Muscle of leg (tissue), 3 donors: ENCODE measurements at regions not wholly inside any gene's neighbourhood (a gene's known extent, or its start where the extent isn't known, plus 50 kb on each side); places are given as distances from the start of the nearest gene placed in this dataset.

Source experiments
- DNase-seq: peaks from one replicate; pipeline ENCODE4 v3.0.0; 2013
- H3K27ac ChIP-seq: one replicate; pipeline ENCODE4 v1.5.1; 2013; ENCODE audit warnings: mild to moderate bottlenecking, low read length, control low read depth
- H3K27me3 ChIP-seq: one replicate; pipeline ENCODE4 v1.6.1; 2013; ENCODE audit warnings: low read length; ENCODE audit not compliant: control insufficient read depth, insufficient read depth
- H3K36me3 ChIP-seq: one replicate; pipeline ENCODE4 v1.6.1; 2013; ENCODE audit warnings: low read length; ENCODE audit not compliant: control insufficient read depth, insufficient read depth
- H3K4me1 ChIP-seq: one replicate; pipeline ENCODE4 v1.6.1; 2013; ENCODE audit warnings: low read length; ENCODE audit not compliant: control insufficient read depth, insufficient read depth
- H3K4me3 ChIP-seq: one replicate; pipeline ENCODE4 v1.5.1; 2013; ENCODE audit warnings: low read length, control low read depth
- H3K9me3 ChIP-seq: replicated peaks from 2 replicates; pipeline ENCODE4 v1.6.1; 2013; ENCODE audit warnings: low read depth, low read length; ENCODE audit not compliant: control insufficient read depth
- WGBS: methylation state at CpG from one replicate; pipeline ENCODE4 v1.1.5; 2013; ENCODE audit warnings: missing lambda C conversion rate; ENCODE audit not compliant: insufficient coverage; 5-methylcytosine and 5-hydroxymethylcytosine counted together

DNA sequence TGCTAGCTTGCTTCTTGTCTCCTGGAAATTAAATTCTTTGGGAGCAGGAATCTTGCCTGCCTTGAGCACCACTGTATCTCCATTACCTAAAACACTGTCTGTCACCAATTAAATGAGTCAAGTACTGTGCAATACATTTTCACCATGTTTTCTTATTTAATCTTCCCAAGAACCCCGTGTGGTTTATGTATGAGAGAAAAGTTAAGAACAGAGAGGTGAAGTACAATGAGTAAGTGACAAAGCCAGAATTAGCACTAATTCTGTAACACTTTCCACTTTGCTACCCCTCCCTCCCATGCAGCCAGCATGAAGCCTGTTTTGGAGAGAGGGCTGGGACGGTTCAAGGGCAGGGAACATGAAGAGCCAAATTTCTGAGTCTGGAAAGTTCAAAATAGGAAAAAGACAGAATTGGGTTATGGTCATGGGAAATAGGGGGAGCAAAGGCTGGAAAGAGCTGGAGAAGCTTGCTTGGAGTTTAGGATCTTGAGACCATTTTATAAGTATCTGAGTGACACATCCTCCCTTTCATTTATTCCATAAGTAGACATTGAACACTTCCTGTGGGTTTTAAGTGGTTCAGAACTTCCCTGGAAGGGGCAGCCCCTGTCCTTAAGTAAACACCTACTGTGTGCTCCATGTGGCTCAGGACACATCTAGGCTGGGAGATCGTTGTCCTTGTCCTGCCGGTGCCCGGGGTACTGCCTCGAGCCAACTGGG, 60.5 kb upstream of the CHST1 start:
- Histone ChIP-seq H3K9me3 (no peaks in the 10 kb centered on the region), H3K4me3 (no peak overlapping the region), H3K27me3 (no peaks in the 10 kb centered on the region), H3K4me1 (no peaks in the 10 kb centered on the region), H3K27ac (no peak overlapping the region), H3K36me3 (no peaks in the 10 kb centered on the region)
- 61% methylated on average over 4 of the region's 6 CpGs for WGBS
- no peak for DNase-seq

DNA sequence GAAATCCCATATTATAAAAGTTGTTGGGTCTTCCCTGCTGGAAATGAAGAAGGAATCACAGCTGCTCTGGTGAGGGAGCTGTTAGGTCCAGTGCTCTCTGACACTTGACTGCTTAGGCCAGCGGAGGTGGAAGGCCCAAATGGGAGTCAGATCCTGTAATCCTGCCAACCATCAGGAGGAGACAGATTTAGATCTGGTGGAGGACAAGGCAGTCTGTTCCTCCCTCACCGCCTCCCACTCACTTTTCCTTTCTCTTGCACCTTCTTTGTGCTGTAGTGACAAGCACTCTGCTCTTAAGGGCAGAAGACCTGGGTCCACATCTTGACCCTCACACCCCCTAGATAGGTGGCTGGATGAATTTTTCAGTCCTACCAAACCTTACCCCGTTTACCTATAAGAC, 59.7 kb upstream of the CHST1 start:
- Histone ChIP-seq H3K4me1 (no peaks in the 10 kb centered on the region), H3K36me3 (no peaks in the 10 kb centered on the region), H3K27ac (no peak overlapping the region), H3K27me3 (no peaks in the 10 kb centered on the region), H3K9me3 (no peaks in the 10 kb centered on the region), H3K4me3 (no peak overlapping the region)
- DNase-seq, result no peak
- 57% methylated on average over 1 of the region's 3 CpGs for WGBS

GRCh38 chr11:45724153-45724552, 58.7 kb upstream of the CHST1 start:
- Histone ChIP-seq H3K36me3 (no peaks in the 10 kb centered on the region), H3K27me3 (no peaks in the 10 kb centered on the region), H3K27ac (no peak overlapping the region), H3K4me3 (no peak overlapping the region), H3K4me1 (no peaks in the 10 kb centered on the region), H3K9me3 (no peaks in the 10 kb centered on the region)
- DNase-seq, result no peak
- 29% methylated on average over 3 of the region's 3 CpGs for WGBS

GRCh38 chr11:45723397-45723796, 58.0 kb upstream of the CHST1 start:
- Histone ChIP-seq H3K4me1 (no peaks in the 10 kb centered on the region), H3K36me3 (no peaks in the 10 kb centered on the region), H3K27me3 (peaks cover under 1% of the 10 kb centered on the region), H3K27ac (no peak overlapping the region), H3K4me3 (no peak overlapping the region), H3K9me3 (no peaks in the 10 kb centered on the region)
- 53% methylated on average over 5 of the region's 7 CpGs for WGBS
- no peak for DNase-seq

- no peak overlapping the region for H3K4me3 ChIP-seq
- H3K27ac ChIP-seq, result no peak overlapping the region
- no peaks in the 10 kb centered on the region for H3K9me3 ChIP-seq
- no peak for DNase-seq
- peaks cover 8% of the 10 kb centered on the region for H3K27me3 ChIP-seq
- no peaks in the 10 kb centered on the region for H3K36me3 ChIP-seq
- H3K4me1 ChIP-seq, result no peaks in the 10 kb centered on the region
- WGBS, result 87% methylated on average over 4 of the region's 13 CpGs
Observed at GRCh38 chr11:45722144-45722543, 56.7 kb upstream of the CHST1 start.

DNA sequence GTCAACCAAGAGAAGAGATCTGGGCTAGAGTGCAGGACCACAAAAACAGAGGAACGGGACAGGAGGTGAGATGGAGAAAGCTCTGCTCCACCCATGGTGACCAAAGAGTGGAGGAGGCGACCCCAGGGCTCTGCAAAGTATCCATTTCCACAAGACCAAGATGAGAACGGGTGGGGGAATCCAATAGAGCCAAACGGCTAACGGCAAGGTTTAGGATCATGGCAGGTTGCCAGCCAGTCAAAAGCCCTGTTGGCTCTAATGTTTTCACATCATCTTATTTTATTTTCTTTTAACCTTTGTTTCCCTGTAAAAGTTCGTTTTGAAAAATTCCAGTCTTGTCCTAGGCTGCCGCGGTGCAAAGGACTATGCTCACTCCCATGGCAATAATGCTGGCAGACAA, 52.1 kb upstream of the CHST1 start:
- WGBS, result no CpG with 5 or more reads among the region's 8 CpGs
- DNase-seq, result no peak
- Histone ChIP-seq H3K4me3 (no peak overlapping the region), H3K27me3 (peaks cover 8% of the 10 kb centered on the region), H3K36me3 (no peaks in the 10 kb centered on the region), H3K27ac (no peak overlapping the region), H3K9me3 (no peaks in the 10 kb centered on the region), H3K4me1 (no peaks in the 10 kb centered on the region)

GRCh38 chr11:45715418-45715817, 50.0 kb upstream of the CHST1 start:
- no CpG with 5 or more reads among the region's 2 CpGs for WGBS
- DNase-seq, result no peak
- Histone ChIP-seq H3K4me1 (no peaks in the 10 kb centered on the region), H3K9me3 (no peaks in the 10 kb centered on the region), H3K4me3 (no peak overlapping the region), H3K36me3 (no peaks in the 10 kb centered on the region), H3K27ac (no peak overlapping the region), H3K27me3 (peaks cover 10% of the 10 kb centered on the region)
